GM12878 (cell line): ENCODE measurements at regions not wholly inside any gene's neighbourhood (a gene's known extent, or its start where the extent isn't known, plus 50 kb on each side); places are given as distances from the start of the nearest gene placed in this dataset.

Source experiments
- BRCA1 ChIP-seq: IDR thresholded peaks from 2 replicates; pipeline ENCODE4 v1.6.1; 2011; ENCODE audit warnings: low read depth, low read length, improper control_type of control experiment
- CBX5 ChIP-seq: sonication (generic); IDR thresholded peaks from 2 replicates; pipeline ENCODE4 v1.6.1; 2016; ENCODE audit warnings: low read depth, moderate library complexity, mild to moderate bottlenecking, inconsistent platforms
- MEF2A ChIP-seq: IDR thresholded peaks from 2 replicates; pipeline ENCODE4 v1.6.1; 2011; ENCODE audit warnings: low read depth, mild to moderate bottlenecking, low read length, moderate library complexity; ENCODE audit not compliant: insufficient read depth
- NR2F1 ChIP-seq: fragments of 450-650 bp; conservative IDR thresholded peaks from 2 replicates; pipeline ENCODE4 v1.6.1; 2017; ENCODE audit warnings: mild to moderate bottlenecking
- RB1 ChIP-seq: fragments of 450-650 bp; formaldehyde crosslinking; IDR thresholded peaks from 2 replicates; pipeline ENCODE4 v1.6.1; 2017; ENCODE audit warnings: mild to moderate bottlenecking, borderline replicate concordance
- SIX5 ChIP-seq: IDR thresholded peaks from 2 replicates; pipeline ENCODE4 v1.6.1; 2011; ENCODE audit warnings: mild to moderate bottlenecking, low read depth, low read length, moderate library complexity; ENCODE audit not compliant: severe bottlenecking
- TF ChIP-seq, protein P1 (sequence below): fragments of 450-650 bp; IDR thresholded peaks from 2 replicates; pipeline ENCODE4 v1.6.1; 2017; ENCODE audit warnings: antibody characterized with exemption, mild to moderate bottlenecking, moderate library complexity
- TF ChIP-seq, protein P2 (sequence below): IDR thresholded peaks from 2 replicates; pipeline ENCODE4 v1.6.1; 2012; ENCODE audit warnings: low read depth, low read length, improper control_type of control experiment
- TF ChIP-seq, protein P3 (sequence below): fragments of 450-650 bp; formaldehyde crosslinking; IDR thresholded peaks from 2 replicates; pipeline ENCODE4 v1.4.0; 2022; ENCODE audit warnings: mild to moderate bottlenecking, moderate library complexity

DNA sequence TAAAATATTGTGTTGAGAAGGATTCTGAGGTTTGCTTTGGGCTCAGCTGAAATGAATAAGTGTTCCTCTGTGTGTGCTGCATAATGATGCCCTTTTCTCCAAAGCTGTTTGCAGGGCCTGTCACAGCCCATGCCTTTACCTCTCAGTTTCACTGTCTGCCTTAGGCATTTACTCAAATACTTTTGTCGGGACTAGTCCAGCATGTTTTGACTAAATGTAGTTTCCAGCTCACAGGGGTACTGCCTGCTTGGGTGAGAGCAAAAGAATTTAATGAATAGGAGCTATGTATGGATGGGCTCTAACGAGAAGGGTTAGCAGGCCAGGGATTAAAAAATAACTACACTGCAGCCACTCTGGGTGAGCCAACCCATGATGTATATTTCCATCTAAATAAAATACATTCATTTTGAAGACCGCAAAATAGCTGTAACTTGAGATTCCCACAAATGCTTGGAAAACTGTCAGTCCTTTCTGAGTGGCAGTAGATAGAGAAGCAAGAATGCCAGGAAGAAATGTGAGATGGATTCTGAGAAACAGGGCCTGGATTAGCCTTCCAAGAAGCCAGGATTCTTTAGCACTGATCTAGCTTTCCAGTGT, 549.2 kb upstream of the TBL1XR1 start (continued):
- TF ChIP-seq, protein P1, sequence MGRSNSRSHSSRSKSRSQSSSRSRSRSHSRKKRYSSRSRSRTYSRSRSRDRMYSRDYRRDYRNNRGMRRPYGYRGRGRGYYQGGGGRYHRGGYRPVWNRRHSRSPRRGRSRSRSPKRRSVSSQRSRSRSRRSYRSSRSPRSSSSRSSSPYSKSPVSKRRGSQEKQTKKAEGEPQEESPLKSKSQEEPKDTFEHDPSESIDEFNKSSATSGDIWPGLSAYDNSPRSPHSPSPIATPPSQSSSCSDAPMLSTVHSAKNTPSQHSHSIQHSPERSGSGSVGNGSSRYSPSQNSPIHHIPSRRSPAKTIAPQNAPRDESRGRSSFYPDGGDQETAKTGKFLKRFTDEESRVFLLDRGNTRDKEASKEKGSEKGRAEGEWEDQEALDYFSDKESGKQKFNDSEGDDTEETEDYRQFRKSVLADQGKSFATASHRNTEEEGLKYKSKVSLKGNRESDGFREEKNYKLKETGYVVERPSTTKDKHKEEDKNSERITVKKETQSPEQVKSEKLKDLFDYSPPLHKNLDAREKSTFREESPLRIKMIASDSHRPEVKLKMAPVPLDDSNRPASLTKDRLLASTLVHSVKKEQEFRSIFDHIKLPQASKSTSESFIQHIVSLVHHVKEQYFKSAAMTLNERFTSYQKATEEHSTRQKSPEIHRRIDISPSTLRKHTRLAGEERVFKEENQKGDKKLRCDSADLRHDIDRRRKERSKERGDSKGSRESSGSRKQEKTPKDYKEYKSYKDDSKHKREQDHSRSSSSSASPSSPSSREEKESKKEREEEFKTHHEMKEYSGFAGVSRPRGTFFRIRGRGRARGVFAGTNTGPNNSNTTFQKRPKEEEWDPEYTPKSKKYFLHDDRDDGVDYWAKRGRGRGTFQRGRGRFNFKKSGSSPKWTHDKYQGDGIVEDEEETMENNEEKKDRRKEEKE, result no peak
- TF ChIP-seq CBX5 (no peak), SIX5 (no peak), RB1 (no peak), MEF2A (no peak), NR2F1 (no peak), BRCA1 (no peak)
- TF ChIP-seq, protein P2, sequence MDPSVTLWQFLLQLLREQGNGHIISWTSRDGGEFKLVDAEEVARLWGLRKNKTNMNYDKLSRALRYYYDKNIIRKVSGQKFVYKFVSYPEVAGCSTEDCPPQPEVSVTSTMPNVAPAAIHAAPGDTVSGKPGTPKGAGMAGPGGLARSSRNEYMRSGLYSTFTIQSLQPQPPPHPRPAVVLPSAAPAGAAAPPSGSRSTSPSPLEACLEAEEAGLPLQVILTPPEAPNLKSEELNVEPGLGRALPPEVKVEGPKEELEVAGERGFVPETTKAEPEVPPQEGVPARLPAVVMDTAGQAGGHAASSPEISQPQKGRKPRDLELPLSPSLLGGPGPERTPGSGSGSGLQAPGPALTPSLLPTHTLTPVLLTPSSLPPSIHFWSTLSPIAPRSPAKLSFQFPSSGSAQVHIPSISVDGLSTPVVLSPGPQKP, result no peak
- TF ChIP-seq, protein P3, sequence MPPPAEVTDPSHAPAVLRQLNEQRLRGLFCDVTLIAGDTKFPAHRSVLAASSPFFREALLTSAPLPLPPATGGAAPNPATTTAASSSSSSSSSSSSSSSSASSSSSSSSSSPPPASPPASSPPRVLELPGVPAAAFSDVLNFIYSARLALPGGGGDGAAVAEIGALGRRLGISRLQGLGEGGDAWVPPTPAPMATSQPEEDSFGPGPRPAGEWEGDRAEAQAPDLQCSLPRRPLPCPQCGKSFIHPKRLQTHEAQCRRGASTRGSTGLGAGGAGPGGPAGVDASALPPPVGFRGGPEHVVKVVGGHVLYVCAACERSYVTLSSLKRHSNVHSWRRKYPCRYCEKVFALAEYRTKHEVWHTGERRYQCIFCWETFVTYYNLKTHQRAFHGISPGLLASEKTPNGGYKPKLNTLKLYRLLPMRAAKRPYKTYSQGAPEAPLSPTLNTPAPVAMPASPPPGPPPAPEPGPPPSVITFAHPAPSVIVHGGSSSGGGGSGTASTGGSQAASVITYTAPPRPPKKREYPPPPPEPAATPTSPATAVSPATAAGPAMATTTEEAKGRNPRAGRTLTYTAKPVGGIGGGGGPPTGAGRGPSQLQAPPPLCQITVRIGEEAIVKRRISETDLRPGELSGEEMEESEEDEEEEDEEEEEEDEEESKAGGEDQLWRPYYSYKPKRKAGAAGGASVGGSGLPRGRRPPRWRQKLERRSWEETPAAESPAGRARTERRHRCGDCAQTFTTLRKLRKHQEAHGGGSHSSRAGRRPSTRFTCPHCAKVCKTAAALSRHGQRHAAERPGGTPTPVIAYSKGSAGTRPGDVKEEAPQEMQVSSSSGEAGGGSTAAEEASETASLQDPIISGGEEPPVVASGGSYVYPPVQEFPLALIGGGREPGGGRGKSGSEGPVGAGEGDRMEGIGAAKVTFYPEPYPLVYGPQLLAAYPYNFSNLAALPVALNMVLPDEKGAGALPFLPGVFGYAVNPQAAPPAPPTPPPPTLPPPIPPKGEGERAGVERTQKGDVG (CRISPR knock-in tag), result no peak
